Omental fat pad (tissue), 3 donors: ENCODE measurements at regions not wholly inside any gene's neighbourhood (a gene's known extent, or its start where the extent isn't known, plus 50 kb on each side); places are given as distances from the start of the nearest gene placed in this dataset.

Source experiments
- ATAC-seq: fragments of 150-250 bp; one replicate; pipeline ENCODE4 v1.9.1; 2016; ENCODE audit warnings: mild to moderate bottlenecking, moderate library complexity; ENCODE audit not compliant: low FRiP score
- DNase-seq: peaks from one replicate; pipeline ENCODE4 v3.0.0-alpha.2; 2019; ENCODE audit warnings: low spot score
- TF ChIP-seq, protein P1 (sequence below), 3 donors: fragments of 450-650 bp; IDR thresholded peaks; one replicate each; pipeline ENCODE4 v1.5.1; 2016 to 2017; ENCODE audit warnings: antibody characterized with exemption in 3 of 3, mild to moderate bottlenecking in 3 of 3, moderate library complexity in 2 of 3

DNA sequence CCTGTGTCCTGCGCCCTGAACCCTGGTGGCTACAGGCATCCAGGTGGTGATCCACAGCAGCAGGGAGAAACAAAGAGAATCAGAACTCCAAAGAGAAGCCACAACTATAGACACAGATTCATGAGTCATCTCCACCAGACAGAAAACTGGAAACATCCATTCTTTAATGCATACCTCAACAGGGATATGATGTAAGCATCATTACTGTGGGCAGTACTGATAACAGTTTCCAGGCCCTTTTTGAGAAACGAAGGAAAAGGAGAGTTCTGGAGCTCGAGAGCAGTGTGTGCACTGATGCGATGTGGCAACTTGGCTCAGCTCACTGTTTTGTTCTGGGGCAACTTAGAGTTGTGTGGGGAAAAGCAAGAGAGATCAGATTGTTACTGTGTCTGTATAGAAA, 215.6 kb upstream of the ADAMTS16 start:
- TF ChIP-seq, protein P1, sequence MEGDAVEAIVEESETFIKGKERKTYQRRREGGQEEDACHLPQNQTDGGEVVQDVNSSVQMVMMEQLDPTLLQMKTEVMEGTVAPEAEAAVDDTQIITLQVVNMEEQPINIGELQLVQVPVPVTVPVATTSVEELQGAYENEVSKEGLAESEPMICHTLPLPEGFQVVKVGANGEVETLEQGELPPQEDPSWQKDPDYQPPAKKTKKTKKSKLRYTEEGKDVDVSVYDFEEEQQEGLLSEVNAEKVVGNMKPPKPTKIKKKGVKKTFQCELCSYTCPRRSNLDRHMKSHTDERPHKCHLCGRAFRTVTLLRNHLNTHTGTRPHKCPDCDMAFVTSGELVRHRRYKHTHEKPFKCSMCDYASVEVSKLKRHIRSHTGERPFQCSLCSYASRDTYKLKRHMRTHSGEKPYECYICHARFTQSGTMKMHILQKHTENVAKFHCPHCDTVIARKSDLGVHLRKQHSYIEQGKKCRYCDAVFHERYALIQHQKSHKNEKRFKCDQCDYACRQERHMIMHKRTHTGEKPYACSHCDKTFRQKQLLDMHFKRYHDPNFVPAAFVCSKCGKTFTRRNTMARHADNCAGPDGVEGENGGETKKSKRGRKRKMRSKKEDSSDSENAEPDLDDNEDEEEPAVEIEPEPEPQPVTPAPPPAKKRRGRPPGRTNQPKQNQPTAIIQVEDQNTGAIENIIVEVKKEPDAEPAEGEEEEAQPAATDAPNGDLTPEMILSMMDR (IDR thresholded peaks at IDR 0.05): no peak
- peak; percentile 92 for ATAC-seq
- no peak for DNase-seq

DNA sequence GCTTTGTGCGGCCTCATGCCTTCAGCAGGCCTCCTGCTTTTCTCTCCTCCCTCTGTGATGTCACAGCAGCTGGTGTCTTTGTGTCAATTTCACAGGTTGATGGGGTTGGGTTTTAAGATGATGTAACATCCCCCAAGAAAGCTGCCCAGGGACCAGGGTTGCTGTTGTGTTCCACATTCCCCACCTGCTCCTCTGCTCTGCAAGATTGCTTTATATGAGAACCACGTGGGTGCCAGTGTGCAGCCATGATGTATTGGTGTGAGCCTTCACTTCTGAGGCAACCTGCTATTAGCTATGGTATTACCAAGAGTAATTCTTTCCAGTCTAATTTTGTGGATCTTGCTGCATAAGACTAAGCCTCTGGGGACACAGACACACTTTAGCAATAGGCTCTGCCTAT, 213.0 kb upstream of the ADAMTS16 start:
- DNase-seq (no peak), ATAC-seq (no peak)
- TF ChIP-seq, protein P1 (IDR thresholded peaks at IDR 0.05): no peak

DNA sequence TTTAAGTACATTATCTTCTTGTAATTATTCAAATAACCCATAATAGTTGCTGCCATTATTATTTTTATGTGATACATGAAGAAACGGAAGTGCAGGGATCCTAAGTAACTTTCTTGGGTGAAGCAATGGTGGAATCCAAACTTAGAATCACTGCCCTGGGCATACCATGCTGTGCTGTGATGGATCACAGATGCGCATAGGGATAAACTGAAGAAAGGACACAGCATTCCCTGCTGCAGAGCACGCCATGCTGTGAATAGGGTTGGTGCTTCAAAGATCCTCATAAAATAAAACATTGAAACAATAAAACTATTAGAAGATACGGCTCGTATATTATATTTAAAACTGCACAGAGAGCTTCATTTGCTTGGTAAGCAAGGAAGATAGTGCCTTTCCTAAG, 211.7 kb upstream of the ADAMTS16 start:
- TF ChIP-seq, protein P1 (IDR thresholded peaks at IDR 0.05): no peak
- ATAC-seq: no peak
- no peak for DNase-seq

DNA sequence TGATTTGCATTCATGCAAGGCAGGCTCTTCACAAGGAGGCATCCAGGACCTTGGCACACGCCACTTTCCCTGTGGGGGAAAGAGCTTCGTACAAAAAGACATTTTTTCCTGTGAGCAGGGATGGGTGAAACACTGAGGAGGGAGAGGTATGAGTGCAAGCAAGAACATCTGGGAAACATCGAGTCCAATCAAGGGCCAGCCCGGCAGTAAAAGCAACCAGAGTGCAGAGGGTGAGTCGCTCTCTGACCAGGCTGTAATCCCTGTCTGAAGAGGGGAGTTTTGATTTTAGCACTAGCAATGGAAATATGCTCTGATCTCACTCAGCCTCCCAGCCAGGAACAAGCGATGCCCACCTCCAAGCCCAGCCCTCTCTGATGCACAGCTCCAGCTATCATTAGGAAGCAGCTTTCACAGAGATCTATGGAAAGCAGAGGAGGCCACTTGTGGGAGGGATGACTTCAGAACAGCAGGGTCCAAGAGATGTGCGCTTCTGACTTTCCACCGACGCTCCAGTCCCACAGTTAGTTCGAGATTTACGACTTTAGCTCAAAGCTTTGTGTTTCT, 211.0 kb upstream of the ADAMTS16 start:
- no peak for ATAC-seq
- no peak for DNase-seq
- TF ChIP-seq, protein P1 (IDR thresholded peaks at IDR 0.05): no peak

DNA sequence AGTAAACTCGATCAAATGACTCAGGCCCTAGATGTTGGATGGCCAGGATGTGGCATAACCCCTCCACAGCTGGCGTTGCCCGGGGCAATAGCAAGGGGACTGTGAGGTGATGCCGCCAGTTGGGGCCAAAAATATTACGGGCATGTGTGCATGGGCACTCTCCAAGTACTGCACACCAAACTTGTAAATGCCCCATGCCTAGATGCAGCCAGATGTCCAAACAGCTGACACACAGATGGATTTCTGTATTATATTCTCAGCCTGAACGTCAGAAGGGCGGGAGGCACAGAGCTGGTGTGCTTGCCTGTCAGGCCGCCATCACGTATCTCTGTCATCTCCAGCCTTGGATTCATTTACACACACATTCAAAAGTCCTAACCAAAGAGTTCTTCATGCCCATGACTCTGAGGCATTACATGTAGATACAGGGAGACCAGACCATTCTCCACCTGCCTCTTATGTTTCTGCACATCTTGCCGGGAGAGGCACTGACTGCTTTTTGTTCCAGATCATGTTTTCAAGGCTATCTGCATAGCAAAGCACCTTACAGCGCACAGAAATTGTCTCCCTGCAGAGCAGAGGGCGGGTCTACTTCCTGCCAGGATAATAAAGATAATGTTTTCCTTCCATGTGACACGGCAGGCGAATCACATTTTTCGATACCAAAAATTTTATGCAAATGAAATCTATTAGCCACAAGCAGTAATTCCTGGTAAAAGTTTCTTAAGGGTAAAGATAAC, 200.9 kb upstream of the ADAMTS16 start:
- ATAC-seq (no peak), DNase-seq (no peak)
- TF ChIP-seq, protein P1 (IDR thresholded peaks at IDR 0.05): no peak

DNA sequence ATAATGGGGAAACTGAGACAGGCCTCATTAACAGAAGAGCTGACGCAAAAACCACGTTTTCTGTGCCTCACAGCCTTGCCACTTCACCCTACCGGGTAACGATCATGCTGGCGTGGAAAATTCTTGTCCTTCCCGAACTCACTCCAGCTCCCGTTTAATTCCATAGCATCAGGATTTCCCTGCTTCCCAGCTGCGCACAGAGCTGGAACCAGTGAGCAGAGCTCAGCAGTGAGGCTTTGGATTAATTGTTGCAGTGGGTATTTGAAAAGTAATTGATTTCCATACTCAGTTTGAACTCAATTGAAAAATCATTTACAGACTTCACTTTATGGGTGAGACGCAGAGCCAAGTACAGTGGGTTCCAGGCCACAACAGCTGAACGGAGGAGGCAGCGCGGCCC, 199.0 kb upstream of the ADAMTS16 start:
- TF ChIP-seq, protein P1 (IDR thresholded peaks at IDR 0.05): no peak
- DNase-seq: no peak
- no peak for ATAC-seq
